Heart right ventricle (tissue), 16 donors: ENCODE measurements at regions not wholly inside any gene's neighbourhood (a gene's known extent, or its start where the extent isn't known, plus 50 kb on each side); places are given as distances from the start of the nearest gene placed in this dataset.

Source experiments
- ATAC-seq, 8 donors: fragments of 200-7000 bp; cut with Tn5 transposase; one replicate each; pipeline ENCODE4 v1.9.1; 2020; ENCODE audit warnings: mild to moderate bottlenecking in 8 of 8, moderate library complexity in 8 of 8, moderate number of reproducible peaks in 1 of 8
- DNase-seq, 2 donors: peaks; one replicate each; pipeline ENCODE4 v3.0.0-alpha.2; 2020
- H3K27ac ChIP-seq, 10 donors: fragments of 200-600 bp; sonication (generic) in 2 of 10; one replicate each; pipeline versions ENCODE4 v1.5.0 to v1.8.0; 2020 to 2022; ENCODE audit warnings: mild to moderate bottlenecking in 3 of 10
- H3K27me3 ChIP-seq, 7 donors: fragments of 200-600 bp; one replicate each; pipeline ENCODE4 v1.8.0; 2021 to 2022; ENCODE audit warnings: mild to moderate bottlenecking in 2 of 7
- H3K36me3 ChIP-seq, 9 donors: fragments of 200-600 bp; sonication (generic) in 1 of 9; one replicate each; pipeline versions ENCODE4 v1.5.0 to v1.8.0; 2020 to 2022; ENCODE audit warnings: mild to moderate bottlenecking in 2 of 9
- H3K4me1 ChIP-seq, 9 donors: fragments of 200-600 bp; sonication (generic) in 1 of 9; one replicate each; pipeline versions ENCODE4 v1.5.0 to v1.8.0; 2020 to 2022; ENCODE audit warnings: mild to moderate bottlenecking in 4 of 9
- H3K4me3 ChIP-seq, 10 donors: fragments of 200-600 bp; sonication (generic) in 2 of 10; one replicate each; pipeline versions ENCODE4 v1.5.0 to v1.8.0; 2020 to 2022; ENCODE audit warnings: mild to moderate bottlenecking in 7 of 10, moderate library complexity in 2 of 10
- H3K9me3 ChIP-seq, 11 donors: fragments of 200-600 bp in 10 of 11; sonication (generic) in 2 of 11; one replicate each; pipeline versions ENCODE4 v1.5.0 to v1.8.0; 2013 to 2022; ENCODE audit warnings: mild to moderate bottlenecking in 2 of 11, control low read depth in 1 of 11, moderate library complexity in 1 of 11
- CTCF ChIP-seq, 9 donors: fragments of 200-600 bp; sonication (generic) in 2 of 9; IDR thresholded peaks; one replicate each; pipeline versions ENCODE4 v1.5.0 to v1.8.0; 2021 to 2022; ENCODE audit warnings: antibody characterized with exemption in 9 of 9, mild to moderate bottlenecking in 5 of 9, moderate library complexity in 1 of 9
- WGBS, 2 donors: extraction: QIAGEN DNeasy Blood & Tissue Kit; methylation state at CpG; one replicate each; pipeline ENCODE4 v1.1.7; 2013; ENCODE audit warnings: inconsistent platforms in 1 of 2; 5-methylcytosine and 5-hydroxymethylcytosine counted together
- intact Hi-C, 10 donors: fragments of 100-400 bp; cut with DNase I; formaldehyde crosslinking; loops; one replicate each; pipeline versions ENCODE4 v1.11.1 to v1.14.2; 2022
- donor health status: Arrhythmogenic right ventricular cardiomyopathy.
- donor health status: ischemic (EF 13 %, LVEDD 7.1; RV severe dilation, severe dysfunction).
- donor health status: healthy with polysubstance abuse.
- donor health status: DM: no; HTN: yes; CAD: no.
- donor health status: DM: no; HTN: no; CAD: no.
- donor health status: ischemic (EF 25% LVEDD 6.9; RV normal size, moderate dysfunction).
- donor health status: ischemic (EF 25% LVEDD 5.7; RV mildly dilated, moderate dysfunction).
- donor health status: healthy.
- donor health status: DM: yes; HTN: yes; CAD: no.
- donor health status: Ischemic cardiomyopathy.
- donor health status: ischemic (EF 35%, LVEDD 5.7; RV mildly dilated, moderate dysfunction).
- donor health status: nonischemic (EF 11% LVEDD 7.7; RV severe dilation, severe dysfunction).
- donor health status: DM: yes; HTN: yes; CAD: no.
- donor health status: PGD.
- donor health status: ischemic (EF 29% LVEDD 5.4; RV normal size, mild dysfunction).
- donor health status: nonischemic (EF 23%, LVEDD 6.1; RV moderate dilation, normal function).

- no peak for DNase-seq
Measured at GRCh38 chr7:130953196-130953595, 219.2 kb upstream of the KLF14 start.

GRCh38 chr7:130954918-130955564 is 221.0 kb upstream of the KLF14 start:
- intact Hi-C loops: loop anchor here in 1 of 10 donors (5.0 kb wide), 1 partner anchor 43 kb away; no protein-coding TSS in a partner anchor
- WGBS, 2 donors: 91% methylated on average over 6 of the region's 6 CpGs
- Histone ChIP-seq H3K4me1 (peaks cover 0 to 91% (median 35%) of the 10 kb centered on the region in 9 donors), H3K36me3 (peaks cover 0 to 84% (median 6%) of the 10 kb centered on the region in 9 donors), H3K4me3 (no peak overlapping the region), H3K27ac (peak overlapping the region in 2 of 10 donors; percentile 21 to 90), H3K27me3 (no peaks in the 10 kb centered on the region), H3K9me3 (no peaks in the 10 kb centered on the region)
- DNase-seq: no peak
- no peak for ATAC-seq
- no peak for TF ChIP-seq CTCF (IDR thresholded peaks at IDR 0.05)

More at GRCh38 chr7:130953196-130953595, 219.2 kb upstream of the KLF14 start:
- Histone ChIP-seq H3K4me3 (no peak overlapping the region), H3K36me3 (peaks cover 0 to 73% (median 4%) of the 10 kb centered on the region in 9 donors), H3K9me3 (no peaks in the 10 kb centered on the region), H3K27ac (peak overlapping the region in 1 of 10 donors; percentile 11), H3K4me1 (peaks cover 0 to 90% (median 37%) of the 10 kb centered on the region in 9 donors), H3K27me3 (no peaks in the 10 kb centered on the region)
- WGBS, 2 donors: 89 to 90% methylated on average over 4 of the region's 4 CpGs
- ATAC-seq: no peak
- intact Hi-C loops: no loop called here
- TF ChIP-seq CTCF (IDR thresholded peaks at IDR 0.05): no peak

GRCh38 chr7:130955565-130955919 is 221.5 kb upstream of the KLF14 start:
- intact Hi-C loops: loop anchor here in 1 of 10 donors (5.0 kb wide), 1 partner anchor 43 kb away; no protein-coding TSS in a partner anchor
- H3K27me3 ChIP-seq: no peaks in the 10 kb centered on the region
- ATAC-seq (peak in 2 of 8 donors; percentile 20 to 21), DNase-seq (no peak)
- no peak overlapping the region for H3K4me3 ChIP-seq
- H3K27ac ChIP-seq: peak overlapping the region in 2 of 10 donors; percentile 21 to 90
- H3K9me3 ChIP-seq: no peaks in the 10 kb centered on the region
- peaks cover 0 to 82% (median 6%) of the 10 kb centered on the region in 9 donors for H3K36me3 ChIP-seq
- TF ChIP-seq CTCF (IDR thresholded peaks at IDR 0.05): no peak
- H3K4me1 ChIP-seq: peaks cover 0 to 91% (median 31%) of the 10 kb centered on the region in 9 donors

- no peak for TF ChIP-seq CTCF (IDR thresholded peaks at IDR 0.05)
- peaks cover 0 to 77% (median 6%) of the 10 kb centered on the region in 9 donors for H3K36me3 ChIP-seq
- WGBS, 2 donors: 72 to 83% methylated on average over 7 of the region's 7 CpGs
- peak overlapping the region in 3 of 10 donors; percentile 3 to 90 (median 15) for H3K27ac ChIP-seq
- H3K9me3 ChIP-seq: no peaks in the 10 kb centered on the region
- intact Hi-C loops: loop anchor here in 1 of 10 donors (5.0 kb wide), 1 partner anchor 44 kb away; no protein-coding TSS in a partner anchor
- DNase-seq (no peak), ATAC-seq (no peak)
- peak overlapping the region in 1 of 10 donors; percentile 10 for H3K4me3 ChIP-seq
- H3K27me3 ChIP-seq: no peaks in the 10 kb centered on the region
- peaks cover 0 to 93% (median 37%) of the 10 kb centered on the region in 9 donors for H3K4me1 ChIP-seq
Measured at GRCh38 chr7:130956417-130957136, 222.6 kb upstream of the KLF14 start.
